Upper lobe of right lung (tissue), 1 donor: ENCODE measurements at regions not wholly inside any gene's neighbourhood (a gene's known extent, or its start where the extent isn't known, plus 50 kb on each side); places are given as distances from the start of the nearest gene placed in this dataset.
"Not testable (repeated sequence)": the region's sequence is repeated elsewhere in the genome, so short reads cannot be mapped to it uniquely, and the experiment has no call there.

Experiments
- ATAC-seq: fragments of 200-7000 bp; cut with Tn5 transposase; one replicate; pipeline ENCODE4 v1.9.1; 2020; ENCODE audit warnings: mild to moderate bottlenecking, moderate library complexity
- DNase-seq: peaks from one replicate; pipeline ENCODE4 v3.0.0-alpha.2; 2020
- H3K27ac ChIP-seq: fragments of 200-600 bp; one replicate; pipeline ENCODE4 v1.8.0; 2022
- H3K27me3 ChIP-seq: fragments of 200-600 bp; one replicate; pipeline ENCODE4 v1.8.0; 2022; ENCODE audit warnings: mild to moderate bottlenecking
- H3K36me3 ChIP-seq: fragments of 200-600 bp; one replicate; pipeline ENCODE4 v1.8.0; 2022
- H3K4me1 ChIP-seq: fragments of 200-600 bp; one replicate; pipeline ENCODE4 v1.8.0; 2022
- H3K4me3 ChIP-seq: fragments of 200-600 bp; one replicate; pipeline ENCODE4 v1.8.0; 2022; ENCODE audit warnings: mild to moderate bottlenecking
- H3K9me3 ChIP-seq: fragments of 200-600 bp; one replicate; pipeline ENCODE4 v1.8.0; 2022
- CTCF ChIP-seq: fragments of 200-600 bp; IDR thresholded peaks from one replicate; pipeline ENCODE4 v1.8.0; 2022; ENCODE audit warnings: antibody characterized with exemption
- intact Hi-C: fragments of 100-400 bp; cut with DNase I; formaldehyde crosslinking; loops from one replicate; pipeline ENCODE4 v1.11.0; 2022
- donor health status: DM: no; HTN: yes; CAD: no; lungs with severe emphysema.

GRCh38 chr4:155442267-155443105 lies 65.7 kb upstream of the MAP9 start:
- H3K27ac ChIP-seq = peak overlapping the region; percentile 18
- peak; percentile 87 for DNase-seq
- peak; percentile 95 for TF ChIP-seq CTCF
- peak; percentile 97 for ATAC-seq
- H3K4me3 ChIP-seq = peak overlapping the region; percentile 15
- no peaks in the 10 kb centered on the region for H3K9me3 ChIP-seq
- intact Hi-C loops = loop anchor here (10.0 kb wide), 1 partner anchor 342 kb away; no protein-coding TSS in a partner anchor
- no peaks in the 10 kb centered on the region for H3K4me1 ChIP-seq
- no peaks in the 10 kb centered on the region for H3K36me3 ChIP-seq
- no peaks in the 10 kb centered on the region for H3K27me3 ChIP-seq

GRCh38 chr4:155441475-155441874 lies 64.7 kb upstream of the MAP9 start:
- ATAC-seq = no peak

DNA sequence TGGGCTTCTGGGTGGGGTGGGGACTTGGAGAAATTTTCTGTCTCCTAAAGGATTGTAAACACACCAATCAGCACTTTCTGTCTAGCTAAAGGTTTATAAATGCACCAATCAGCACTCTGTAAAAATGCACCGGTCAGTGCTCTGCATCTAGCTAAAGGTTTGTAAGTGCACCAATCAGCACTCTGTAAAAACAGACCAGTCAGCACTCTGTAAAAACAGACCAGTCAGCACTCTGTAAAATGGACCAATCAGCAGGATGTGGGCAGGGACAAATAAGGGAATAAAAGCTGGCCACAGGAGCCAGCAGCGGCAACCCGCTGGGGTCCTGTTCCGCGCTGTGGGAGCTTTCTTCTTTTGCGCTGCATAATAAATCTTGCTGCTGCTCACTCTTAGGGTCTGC lies 63.0 kb upstream of the MAP9 start:
- not testable (repeated sequence) for DNase-seq, H3K4me1 ChIP-seq, H3K27me3 ChIP-seq, H3K4me3 ChIP-seq, ATAC-seq, H3K27ac ChIP-seq, H3K36me3 ChIP-seq, H3K9me3 ChIP-seq
- intact Hi-C loops = loop anchor here (10.0 kb wide), 1 partner anchor 345 kb away; no protein-coding TSS in a partner anchor

More at GRCh38 chr4:155441475-155441874, 64.7 kb upstream of the MAP9 start:
- TF ChIP-seq CTCF = no peak
- H3K27me3 ChIP-seq = no peaks in the 10 kb centered on the region
- H3K4me3 ChIP-seq = no peak overlapping the region
- intact Hi-C loops = loop anchor here (10.0 kb wide), 1 partner anchor 343 kb away; no protein-coding TSS in a partner anchor
- DNase-seq = no peak
- H3K4me1 ChIP-seq = no peaks in the 10 kb centered on the region
- no peak overlapping the region for H3K27ac ChIP-seq
- no peaks in the 10 kb centered on the region for H3K36me3 ChIP-seq
- H3K9me3 ChIP-seq = no peaks in the 10 kb centered on the region

- intact Hi-C loops = no loop called here
- TF ChIP-seq CTCF = no peak
- DNase-seq (no peak), ATAC-seq (no peak)
- Histone ChIP-seq H3K4me1 (no peaks in the 10 kb centered on the region), H3K4me3 (no peak overlapping the region), H3K9me3 (no peaks in the 10 kb centered on the region), H3K27me3 (no peaks in the 10 kb centered on the region), H3K36me3 (no peaks in the 10 kb centered on the region), H3K27ac (no peak overlapping the region)
These were observed 58.1 kb upstream of the MAP9 start for GRCh38 chr4:155434904-155435303.

- Histone ChIP-seq H3K4me1 (no peaks in the 10 kb centered on the region), H3K36me3 (no peaks in the 10 kb centered on the region), H3K27me3 (no peaks in the 10 kb centered on the region), H3K9me3 (no peaks in the 10 kb centered on the region), H3K27ac (no peak overlapping the region), H3K4me3 (no peak overlapping the region)
- DNase-seq = no peak
- no peak for ATAC-seq
- intact Hi-C loops = no loop called here
- TF ChIP-seq CTCF = no peak
These were observed 57.6 kb upstream of the MAP9 start for GRCh38 chr4:155434366-155434765.

- Histone ChIP-seq H3K4me3 (no peak overlapping the region), H3K27me3 (no peaks in the 10 kb centered on the region), H3K9me3 (no peaks in the 10 kb centered on the region), H3K36me3 (no peaks in the 10 kb centered on the region), H3K4me1 (no peaks in the 10 kb centered on the region), H3K27ac (no peak overlapping the region)
- intact Hi-C loops = no loop called here
- no peak for ATAC-seq
- no peak for DNase-seq
- TF ChIP-seq CTCF = no peak
These were observed 57.0 kb upstream of the MAP9 start for GRCh38 chr4:155433636-155434360.
